GM12878 (cell line): ENCODE measurements at regions not wholly inside any gene's neighbourhood (a gene's known extent, or its start where the extent isn't known, plus 50 kb on each side); places are given as distances from the start of the nearest gene placed in this dataset.

Source experiments
- ATAC-seq: fragments of 200-7000 bp; cut with Tn5 transposase; 3 replicates; pipeline ENCODE4 v1.9.1; 2020; ENCODE audit warnings: mild to moderate bottlenecking, moderate library complexity
- BruUV-seq: library from RNA; stranded (reverse); fragments of 400-500 nt; replicated peaks from 2 replicates; lab custom pipeline; 2021; lab: Mats Ljungman, UMichigan
- CTCF ChIA-PET: fragments of 300-600 bp; sonication (Branson Sonifier 250); formaldehyde crosslinking; extraction: SDS; loops from one replicate; lab custom pipeline; 2021; ENCODE audit warnings: inconsistent platforms; lab: Yijun Ruan, JAX
- POLR2A ChIA-PET: fragments of 350-600 bp; formaldehyde crosslinking; extraction: SDS; loops from one replicate; lab custom pipeline; 2021; ENCODE audit warnings: inconsistent platforms; lab: Charles Lee
- RAD21 ChIA-PET: fragments of 300-600 bp; sonication (Branson Sonifier 250); formaldehyde crosslinking; loops from one replicate; lab custom pipeline; 2023; ENCODE audit warnings: antibody characterized with exemption; ENCODE audit not compliant: unreplicated experiment; lab: Charles Lee
- SMC1A ChIA-PET: fragments of 300-600 bp; sonication (Branson Sonifier 250); formaldehyde crosslinking; loops from one replicate; lab custom pipeline; 2023; ENCODE audit not compliant: unreplicated experiment, uncharacterized antibody; lab: Charles Lee
- DNase-seq: peaks from one replicate; pipeline ENCODE4 v3.0.0-alpha.2; 2011; ENCODE audit warnings: low read depth, low spot score
- FAIRE-seq: peaks from 3 replicates; lab custom pipeline; 2011; peaks lifted over from hg19 to GRCh38; lab: Jason Lieb, UNC
- H2AFZ ChIP-seq: 2 replicates; pipeline ENCODE4 v1.6.0; 2011; ENCODE audit warnings: low read depth, low read length, control low read depth; ENCODE audit not compliant: control insufficient read depth
- H3K27ac ChIP-seq: 2 replicates; pipeline ENCODE4 v1.5.1; 2011; ENCODE audit warnings: control low read depth; ENCODE audit not compliant: control insufficient read depth, insufficient read depth
- H3K27me3 ChIP-seq, 2 experiments: replicated peaks in 1 of 2; 2 replicates each; pipeline versions ENCODE4 v1.6.0 to v1.6.1; 2011; ENCODE audit warnings: low read length in 1 of 2; ENCODE audit not compliant: control insufficient read depth in 2 of 2, insufficient read depth in 2 of 2
- H3K36me3 ChIP-seq, 2 experiments: 2 replicates each; pipeline ENCODE4 v1.5.1; 2011; ENCODE audit warnings: low read length in 1 of 2; ENCODE audit not compliant: control insufficient read depth in 2 of 2, insufficient read depth in 2 of 2
- H3K4me1 ChIP-seq: 2 replicates; pipeline ENCODE4 v1.6.1; 2011; ENCODE audit warnings: mild to moderate bottlenecking, low read length, moderate library complexity, mixed read lengths; ENCODE audit not compliant: control insufficient read depth, insufficient read depth
- H3K4me2 ChIP-seq: 2 replicates; pipeline ENCODE4 v1.6.0; 2011; ENCODE audit warnings: control low read depth; ENCODE audit not compliant: control insufficient read depth, insufficient read depth
- H3K4me3 ChIP-seq: fragments of 200-600 bp; sonication (generic); 2 replicates; pipeline ENCODE4 v1.5.1; 2016
- H3K79me2 ChIP-seq: 2 replicates; pipeline ENCODE4 v1.6.0; 2011; ENCODE audit warnings: low read length; ENCODE audit not compliant: control insufficient read depth, insufficient read depth
- H3K9ac ChIP-seq: 2 replicates; pipeline ENCODE4 v1.8.0; 2011; ENCODE audit warnings: low read length, control low read depth, mixed read lengths; ENCODE audit not compliant: control insufficient read depth, insufficient read depth
- H3K9me3 ChIP-seq: replicated peaks from 3 replicates; pipeline ENCODE4 v1.5.1; 2011; ENCODE audit warnings: mild to moderate bottlenecking, low read length; ENCODE audit not compliant: control insufficient read depth, insufficient read depth
- H4K20me1 ChIP-seq: 2 replicates; pipeline ENCODE4 v1.6.0; 2011; ENCODE audit not compliant: control insufficient read depth, insufficient read depth
- FOXM1 ChIP-seq: IDR thresholded peaks from 2 replicates; pipeline ENCODE4 v1.6.1; 2012; ENCODE audit warnings: low read depth, mild to moderate bottlenecking, inconsistent platforms, low read length, moderate library complexity
- HDAC2 ChIP-seq: fragments of 200-600 bp; sonication (generic); IDR thresholded peaks from 2 replicates; pipeline ENCODE4 v1.6.1; 2017
- MEF2A ChIP-seq: IDR thresholded peaks from 2 replicates; pipeline ENCODE4 v1.6.1; 2011; ENCODE audit warnings: low read depth, mild to moderate bottlenecking, low read length, moderate library complexity; ENCODE audit not compliant: insufficient read depth
- PML ChIP-seq: IDR thresholded peaks from 2 replicates; pipeline ENCODE4 v1.6.1; 2012; ENCODE audit warnings: low read length, inconsistent platforms
- RCOR1 ChIP-seq: conservative IDR thresholded peaks from 2 replicates; pipeline ENCODE4 v1.6.1; 2012; ENCODE audit warnings: low read depth, low read length, improper control_type of control experiment
- RFX5 ChIP-seq: IDR thresholded peaks from 2 replicates; pipeline ENCODE4 v1.6.1; 2011; ENCODE audit warnings: low read depth, low read length, improper control_type of control experiment
- RUNX3 ChIP-seq: IDR thresholded peaks from 2 replicates; pipeline ENCODE4 v1.6.1; 2012; ENCODE audit warnings: low read length, inconsistent platforms
- STAT3 ChIP-seq: IDR thresholded peaks from 2 replicates; pipeline ENCODE4 v1.6.1; 2011; ENCODE audit warnings: low read depth, low read length, improper control_type of control experiment
- TBL1XR1 ChIP-seq: IDR thresholded peaks from 2 replicates; pipeline ENCODE4 v1.6.1; 2012; ENCODE audit warnings: low read depth, low read length, improper control_type of control experiment
- ZNF207 ChIP-seq: fragments of 450-650 bp; IDR thresholded peaks from 2 replicates; pipeline ENCODE4 v1.6.1; 2014; ENCODE audit warnings: antibody characterized with exemption, mild to moderate bottlenecking, borderline replicate concordance
- ZNF24 ChIP-seq: fragments of 450-650 bp; IDR thresholded peaks from 2 replicates; pipeline ENCODE4 v1.6.1; 2017; ENCODE audit warnings: antibody characterized with exemption, mild to moderate bottlenecking
- WGBS: methylation state at CpG from one replicate; pipeline ENCODE4 v1.1.6; 2016; ENCODE audit warnings: low lambda C conversion rate; ENCODE audit not compliant: insufficient replicate concordance, insufficient coverage; ENCODE audit errors: missing lambda C conversion rate; 5-methylcytosine and 5-hydroxymethylcytosine counted together
- in situ Hi-C: fragments of 300-500 bp; cut with MboI; formaldehyde crosslinking; loops from 9 replicates; pipeline ENCODE4 v1.14.3; 2018; ENCODE audit warnings: mixed read lengths
- intact Hi-C: fragments of 100-400 bp; cut with micrococcal nuclease; formaldehyde crosslinking; loops from one replicate; pipeline ENCODE4 v1.14.2; 2022; ENCODE audit not compliant: unreplicated experiment
- TF ChIP-seq, protein P1 (sequence below): IDR thresholded peaks from 2 replicates; pipeline ENCODE4 v1.6.1; 2011; ENCODE audit warnings: low read depth, mild to moderate bottlenecking, low read length, moderate library complexity, borderline replicate concordance; ENCODE audit errors: extremely low read depth
- TF ChIP-seq, protein P2 (sequence below): fragments of 450-650 bp; IDR thresholded peaks from 2 replicates; pipeline ENCODE4 v1.6.1; 2017; ENCODE audit warnings: low read depth, mild to moderate bottlenecking, moderate library complexity
- TF ChIP-seq, protein P3 (sequence below): fragments of 450-650 bp; IDR thresholded peaks from 2 replicates; pipeline ENCODE4 v1.6.1; 2016; ENCODE audit warnings: mild to moderate bottlenecking

DNA sequence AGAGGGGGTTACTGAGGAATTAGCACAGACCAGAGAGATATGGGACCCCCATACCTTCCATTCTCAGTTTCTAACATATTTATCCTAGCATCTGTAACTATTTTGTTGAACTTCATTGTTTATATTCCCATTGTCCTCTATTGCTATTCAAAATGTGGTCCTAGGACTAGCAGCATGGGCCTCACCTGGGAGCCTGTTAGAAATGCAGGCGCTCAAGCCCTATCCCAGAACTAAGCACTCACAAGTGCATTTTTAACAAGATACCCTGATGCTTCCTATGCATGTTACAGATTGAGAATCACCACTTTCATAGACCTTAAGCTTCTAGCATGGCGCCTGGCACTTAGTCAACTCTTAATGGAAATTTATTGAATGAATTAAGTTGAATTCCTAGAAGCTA lies 58.3 kb upstream of the TDRD3 start (continued):
- TF ChIP-seq RCOR1: no peak
- no peak for TF ChIP-seq ZNF207
- no peak for TF ChIP-seq RUNX3
- TF ChIP-seq, all 136 proteins: peak for 0

DNA sequence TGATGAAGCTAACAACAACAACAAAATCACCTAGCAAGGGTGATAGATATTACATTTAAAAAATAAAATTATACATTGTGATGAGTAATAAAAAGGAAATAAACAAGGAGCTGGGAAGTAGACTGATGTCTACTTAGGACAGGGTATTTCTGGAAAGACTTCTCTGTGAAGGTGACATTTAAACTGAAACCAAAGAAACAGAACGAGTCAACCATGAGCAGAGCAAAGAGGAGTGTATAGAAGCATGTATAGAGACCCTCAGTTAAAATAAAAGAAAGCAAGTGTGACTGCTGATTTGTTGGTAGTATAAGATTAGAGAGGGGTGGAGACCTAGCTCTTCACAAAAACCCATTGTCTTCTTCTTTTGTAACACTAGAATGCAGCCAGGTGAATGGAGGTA lies 53.0 kb upstream of the TDRD3 start:
- no peak for ATAC-seq
- SMC1A ChIA-PET: no interaction called here
- in situ Hi-C loops: no loop called here

More for the DNA sequence above, 53.0 kb upstream of the TDRD3 start:
- ChIA-PET CTCF (interaction anchor here (0.6 to 1.6 kb wide), 4 partner anchors 8 to 209 kb away, joined by 3 to 6 read pairs (median 4); no protein-coding TSS in a partner anchor), POLR2A (no interaction called here), RAD21 (interaction anchor here (0.7 to 0.9 kb wide), 2 partner anchors 8 to 950 kb away, joined by 3 read pairs; no protein-coding TSS in a partner anchor)
- Histone ChIP-seq H3K9ac (no peak overlapping the region), H3K79me2 (no peaks in the 10 kb centered on the region), H3K4me3 (no peak overlapping the region), H2AFZ (no peak overlapping the region; the same call in 1 of the 2 replicates), H4K20me1 (no peaks in the 10 kb centered on the region), H3K4me1 (no peaks in the 10 kb centered on the region), H3K27ac (no peak overlapping the region), H3K4me2 (no peak overlapping the region), H3K9me3 (no peaks in the 10 kb centered on the region; the same call in 2 of the 3 replicates), H3K36me3 (no peaks in the 10 kb centered on the region), H3K27me3 (no peaks in the 10 kb centered on the region; a peak in 1 of 4 replicates)
- DNase-seq (no peak), FAIRE-seq (no peak)
- BruUV-seq: no TSS peak
- 12% methylated on average over 1 of the region's 1 CpG for WGBS
- intact Hi-C loops: no loop called here
- TF ChIP-seq ZNF24 (no peak), HDAC2 (no peak), RFX5 (no peak), TBL1XR1 (no peak), PML (no peak), FOXM1 (no peak), STAT3 (no peak), MEF2A (no peak)
- TF ChIP-seq, protein P1, sequence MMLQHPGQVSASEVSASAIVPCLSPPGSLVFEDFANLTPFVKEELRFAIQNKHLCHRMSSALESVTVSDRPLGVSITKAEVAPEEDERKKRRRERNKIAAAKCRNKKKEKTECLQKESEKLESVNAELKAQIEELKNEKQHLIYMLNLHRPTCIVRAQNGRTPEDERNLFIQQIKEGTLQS: no peak
- TF ChIP-seq, protein P2, sequence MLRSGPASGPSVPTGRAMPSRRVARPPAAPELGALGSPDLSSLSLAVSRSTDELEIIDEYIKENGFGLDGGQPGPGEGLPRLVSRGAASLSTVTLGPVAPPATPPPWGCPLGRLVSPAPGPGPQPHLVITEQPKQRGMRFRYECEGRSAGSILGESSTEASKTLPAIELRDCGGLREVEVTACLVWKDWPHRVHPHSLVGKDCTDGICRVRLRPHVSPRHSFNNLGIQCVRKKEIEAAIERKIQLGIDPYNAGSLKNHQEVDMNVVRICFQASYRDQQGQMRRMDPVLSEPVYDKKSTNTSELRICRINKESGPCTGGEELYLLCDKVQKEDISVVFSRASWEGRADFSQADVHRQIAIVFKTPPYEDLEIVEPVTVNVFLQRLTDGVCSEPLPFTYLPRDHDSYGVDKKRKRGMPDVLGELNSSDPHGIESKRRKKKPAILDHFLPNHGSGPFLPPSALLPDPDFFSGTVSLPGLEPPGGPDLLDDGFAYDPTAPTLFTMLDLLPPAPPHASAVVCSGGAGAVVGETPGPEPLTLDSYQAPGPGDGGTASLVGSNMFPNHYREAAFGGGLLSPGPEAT: no peak
- TF ChIP-seq, protein P3, sequence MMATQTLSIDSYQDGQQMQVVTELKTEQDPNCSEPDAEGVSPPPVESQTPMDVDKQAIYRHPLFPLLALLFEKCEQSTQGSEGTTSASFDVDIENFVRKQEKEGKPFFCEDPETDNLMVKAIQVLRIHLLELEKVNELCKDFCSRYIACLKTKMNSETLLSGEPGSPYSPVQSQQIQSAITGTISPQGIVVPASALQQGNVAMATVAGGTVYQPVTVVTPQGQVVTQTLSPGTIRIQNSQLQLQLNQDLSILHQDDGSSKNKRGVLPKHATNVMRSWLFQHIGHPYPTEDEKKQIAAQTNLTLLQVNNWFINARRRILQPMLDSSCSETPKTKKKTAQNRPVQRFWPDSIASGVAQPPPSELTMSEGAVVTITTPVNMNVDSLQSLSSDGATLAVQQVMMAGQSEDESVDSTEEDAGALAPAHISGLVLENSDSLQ: no peak
